ENCODE measurements at regions not wholly inside any gene's neighbourhood (a gene's known extent, or its start where the extent isn't known, plus 50 kb on each side); places are given as distances from the start of the nearest gene placed in this dataset.

GRCh38 chr9:107929443-107929842, 439.9 kb upstream of the KLF4 start:
- Histone ChIP-seq H3K4me2 (ENCODE audit: low read length) (no peak overlapping the region), H3K4me1 (ENCODE audit: insufficient read depth, low read length) (peaks cover 5% of the 10 kb centered on the region), H3K9me3 (ENCODE audit: insufficient read depth, low read depth, low read length) (no peaks in the 10 kb centered on the region), H3K36me3 (ENCODE audit: insufficient read depth, low read length) (no peaks in the 10 kb centered on the region), H3K9ac (ENCODE audit: low read length) (no peak overlapping the region), H3K27ac (ENCODE audit: low read depth, low read length) (no peak overlapping the region), H2AFZ (ENCODE audit: low read depth, low read length) (no peak overlapping the region), H3K27me3 (ENCODE audit: insufficient read depth, low read length) (no peaks in the 10 kb centered on the region), H3K79me2 (ENCODE audit: insufficient read depth, low read length) (no peaks in the 10 kb centered on the region), H4K20me1 (ENCODE audit: insufficient read depth, low read length) (no peaks in the 10 kb centered on the region), H3K4me3 (ENCODE audit: insufficient read depth, low read depth, low read length) (no peak overlapping the region)
- FAIRE-seq (no peak), DNase-seq (ENCODE audit: low read depth) (no peak)
- Mint-ChIP-seq H3K27ac (ENCODE audit: unreplicated experiment) (no peak overlapping the region), H3K27me3 (ENCODE audit: low read depth, unreplicated experiment) (peaks cover 4% of the 10 kb centered on the region), H3K36me3 (ENCODE audit: low read depth, unreplicated experiment) (peaks cover 2% of the 10 kb centered on the region), H3K4me1 (ENCODE audit: low read depth, unreplicated experiment) (peaks cover 5% of the 10 kb centered on the region), H3K4me3 (ENCODE audit: unreplicated experiment) (no peak overlapping the region), H3K9me3 (ENCODE audit: unreplicated experiment) (no peaks in the 10 kb centered on the region)
- TF ChIP-seq EZH2 (IDR thresholded peaks at IDR 0.05; ENCODE audit: insufficient read depth, low read length): no peak
- no peak for TF ChIP-seq CTCF (IDR thresholded peaks at IDR 0.05; ENCODE audit: insufficient read depth, low read depth, low read length)

DNA sequence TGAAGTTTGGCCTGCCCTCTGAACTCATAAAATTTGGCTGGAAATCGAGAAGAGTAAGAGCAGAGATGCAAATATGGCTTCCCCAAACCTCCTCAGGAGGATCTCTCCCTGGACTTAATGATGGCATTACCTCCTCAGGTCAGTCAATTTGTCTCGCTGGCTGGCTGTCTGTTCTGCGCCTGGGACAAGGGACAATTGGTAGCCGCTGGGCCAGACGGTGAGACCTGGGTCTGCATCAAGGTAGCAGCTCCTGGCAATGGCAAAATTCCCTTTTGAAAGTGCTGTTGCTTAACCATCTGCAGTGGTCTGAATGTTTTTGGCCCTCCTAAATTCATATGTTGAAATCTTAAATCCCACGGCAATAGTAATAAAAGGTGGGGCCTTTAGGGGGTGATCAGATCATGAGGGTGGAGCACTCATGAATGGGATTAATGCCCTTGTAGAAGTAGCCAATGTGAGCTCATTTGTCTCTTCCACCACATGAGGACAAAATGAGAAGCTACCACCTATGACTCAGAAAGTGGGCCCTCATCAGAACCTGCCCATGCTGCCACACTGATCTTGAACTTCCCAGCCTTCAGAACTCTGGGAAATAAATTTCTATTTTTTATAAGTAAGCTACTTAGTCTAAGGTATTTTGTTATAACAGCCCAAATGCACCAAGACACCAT, 439.3 kb upstream of the KLF4 start:
- FAIRE-seq: no peak
- peaks cover 5% of the 10 kb centered on the region for H3K4me1 ChIP-seq (ENCODE audit: insufficient read depth, low read length)
- no peak overlapping the region for H3K9ac ChIP-seq (ENCODE audit: low read length)
- H4K20me1 ChIP-seq (ENCODE audit: insufficient read depth, low read length): no peaks in the 10 kb centered on the region
- no peaks in the 10 kb centered on the region for H3K36me3 ChIP-seq (ENCODE audit: insufficient read depth, low read length)
- H3K9me3 Mint-ChIP-seq (ENCODE audit: unreplicated experiment): no peaks in the 10 kb centered on the region
- no peak overlapping the region for H2AFZ ChIP-seq (ENCODE audit: low read depth, low read length)
- no peak overlapping the region for H3K4me3 ChIP-seq (ENCODE audit: insufficient read depth, low read depth, low read length)
- no peak overlapping the region for H3K4me2 ChIP-seq (ENCODE audit: low read length)
- DNase-seq (ENCODE audit: low read depth): no peak
- no peak overlapping the region for H3K27ac ChIP-seq (ENCODE audit: low read depth, low read length)
- H3K27ac Mint-ChIP-seq (ENCODE audit: unreplicated experiment): no peak overlapping the region
- TF ChIP-seq EZH2 (IDR thresholded peaks at IDR 0.05; ENCODE audit: insufficient read depth, low read length) (no peak), CTCF (IDR thresholded peaks at IDR 0.05; ENCODE audit: insufficient read depth, low read depth, low read length) (no peak)
- H3K27me3 ChIP-seq (ENCODE audit: insufficient read depth, low read length): no peaks in the 10 kb centered on the region
- H3K9me3 ChIP-seq (ENCODE audit: insufficient read depth, low read depth, low read length): no peaks in the 10 kb centered on the region
- no peaks in the 10 kb centered on the region for H3K79me2 ChIP-seq (ENCODE audit: insufficient read depth, low read length)
- no peak overlapping the region for H3K4me3 Mint-ChIP-seq (ENCODE audit: unreplicated experiment)
- H3K4me1 Mint-ChIP-seq (ENCODE audit: low read depth, unreplicated experiment): peaks cover 5% of the 10 kb centered on the region
- H3K36me3 Mint-ChIP-seq (ENCODE audit: low read depth, unreplicated experiment): peaks cover 2% of the 10 kb centered on the region
- H3K27me3 Mint-ChIP-seq (ENCODE audit: low read depth, unreplicated experiment): peaks cover 2% of the 10 kb centered on the region

DNA sequence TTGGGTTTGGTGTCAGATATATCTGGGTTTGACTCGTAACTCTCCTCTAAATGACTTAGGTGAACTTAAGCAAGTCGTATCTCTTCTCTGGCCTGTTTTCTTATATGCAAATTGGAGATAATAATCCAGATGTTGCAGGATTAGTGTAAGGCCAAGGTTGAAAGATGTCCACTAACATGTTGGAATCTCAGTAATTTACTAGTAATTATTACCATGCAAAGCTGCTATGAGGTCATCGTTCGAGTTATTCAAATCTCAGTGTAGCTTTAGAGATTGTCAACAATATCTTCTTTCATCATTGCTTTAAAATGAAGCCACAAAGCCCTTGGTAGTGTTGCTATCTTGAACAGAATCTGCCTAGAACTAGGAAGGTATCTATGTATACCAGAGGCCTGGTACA, 437.7 kb upstream of the KLF4 start:
- H4K20me1 ChIP-seq (ENCODE audit: insufficient read depth, low read length): no peaks in the 10 kb centered on the region
- no peak overlapping the region for H3K9ac ChIP-seq (ENCODE audit: low read length)
- Mint-ChIP-seq H3K4me1 (ENCODE audit: low read depth, unreplicated experiment) (no peaks in the 10 kb centered on the region), H3K4me3 (ENCODE audit: unreplicated experiment) (no peak overlapping the region), H3K36me3 (ENCODE audit: low read depth, unreplicated experiment) (peaks cover 2% of the 10 kb centered on the region), H3K27ac (ENCODE audit: unreplicated experiment) (no peak overlapping the region), H3K27me3 (ENCODE audit: low read depth, unreplicated experiment) (peaks cover 2% of the 10 kb centered on the region), H3K9me3 (ENCODE audit: unreplicated experiment) (no peaks in the 10 kb centered on the region)
- H3K27ac ChIP-seq (ENCODE audit: low read depth, low read length): no peak overlapping the region
- H3K36me3 ChIP-seq (ENCODE audit: insufficient read depth, low read length): no peaks in the 10 kb centered on the region
- no peak overlapping the region for H3K4me2 ChIP-seq (ENCODE audit: low read length)
- H3K27me3 ChIP-seq (ENCODE audit: insufficient read depth, low read length): no peaks in the 10 kb centered on the region
- H3K4me3 ChIP-seq (ENCODE audit: insufficient read depth, low read depth, low read length): no peak overlapping the region
- no peaks in the 10 kb centered on the region for H3K79me2 ChIP-seq (ENCODE audit: insufficient read depth, low read length)
- H3K4me1 ChIP-seq (ENCODE audit: insufficient read depth, low read length): peaks cover 2% of the 10 kb centered on the region
- FAIRE-seq (no peak), DNase-seq (ENCODE audit: low read depth) (no peak)
- TF ChIP-seq EZH2 (IDR thresholded peaks at IDR 0.05; ENCODE audit: insufficient read depth, low read length): no peak
- TF ChIP-seq CTCF (IDR thresholded peaks at IDR 0.05; ENCODE audit: insufficient read depth, low read depth, low read length): no peak
- H2AFZ ChIP-seq (ENCODE audit: low read depth, low read length): no peak overlapping the region
- no peaks in the 10 kb centered on the region for H3K9me3 ChIP-seq (ENCODE audit: insufficient read depth, low read depth, low read length)

Measured in astrocyte (in vitro differentiated cells and primary cell).